ENCODE measurements at regions not wholly inside any gene's neighbourhood (a gene's known extent, or its start where the extent isn't known, plus 50 kb on each side); places are given as distances from the start of the nearest gene placed in this dataset.
A peak's percentile ranks its signal among the peaks of the same experiment; 100 is the strongest.

- H3K4me1 ChIP-seq (ENCODE audit: low read depth): no peaks in the 10 kb centered on the region
- DNase-seq (ENCODE audit: low read depth in 1 of 2, low spot score in 1 of 2): no peak
- H3K27me3 ChIP-seq: no peaks in the 10 kb centered on the region
- no peaks in the 10 kb centered on the region for H3K36me3 ChIP-seq
- no peak overlapping the region for H3K27ac ChIP-seq
- H3K4me3 ChIP-seq: no peak overlapping the region
- no peak for TF ChIP-seq CTCF (IDR thresholded peaks at IDR 0.05; ENCODE audit: low read depth, low read length)
- no peaks in the 10 kb centered on the region for H3K9me3 ChIP-seq (ENCODE audit: low read depth)
These were observed 105.1 kb upstream of the SORCS1 start for GRCh38 chr10:107269626-107270025.

GRCh38 chr10:107264742-107265141, 100.2 kb upstream of the SORCS1 start:
- H3K36me3 ChIP-seq: no peaks in the 10 kb centered on the region
- TF ChIP-seq CTCF (IDR thresholded peaks at IDR 0.05; ENCODE audit: low read depth, low read length): no peak
- H3K9me3 ChIP-seq (ENCODE audit: low read depth): no peaks in the 10 kb centered on the region
- H3K27ac ChIP-seq: no peak overlapping the region
- peak in 1 of 2 donors; percentile 48 for DNase-seq (ENCODE audit: low read depth in 1 of 2, low spot score in 1 of 2)
- H3K27me3 ChIP-seq: no peaks in the 10 kb centered on the region
- H3K4me3 ChIP-seq: no peak overlapping the region
- no peaks in the 10 kb centered on the region for H3K4me1 ChIP-seq (ENCODE audit: low read depth)

GRCh38 chr10:107244122-107244521, 79.6 kb upstream of the SORCS1 start:
- Histone ChIP-seq H3K9me3 (ENCODE audit: low read depth) (no peaks in the 10 kb centered on the region), H3K27ac (no peak overlapping the region), H3K4me1 (ENCODE audit: low read depth) (no peaks in the 10 kb centered on the region), H3K27me3 (no peaks in the 10 kb centered on the region), H3K36me3 (no peaks in the 10 kb centered on the region), H3K4me3 (no peak overlapping the region)
- TF ChIP-seq CTCF (IDR thresholded peaks at IDR 0.05; ENCODE audit: low read depth, low read length): no peak
- DNase-seq (ENCODE audit: low read depth in 1 of 2, low spot score in 1 of 2): no peak

GRCh38 chr10:107238275-107238674, 73.8 kb upstream of the SORCS1 start:
- Histone ChIP-seq H3K36me3 (no peaks in the 10 kb centered on the region), H3K4me1 (ENCODE audit: low read depth) (no peaks in the 10 kb centered on the region), H3K27me3 (no peaks in the 10 kb centered on the region), H3K4me3 (no peak overlapping the region), H3K9me3 (ENCODE audit: low read depth) (no peaks in the 10 kb centered on the region), H3K27ac (no peak overlapping the region)
- no peak for DNase-seq (ENCODE audit: low read depth in 1 of 2, low spot score in 1 of 2)
- no peak for TF ChIP-seq CTCF (IDR thresholded peaks at IDR 0.05; ENCODE audit: low read depth, low read length)

- Histone ChIP-seq H3K27ac (no peak overlapping the region), H3K4me1 (ENCODE audit: low read depth) (no peaks in the 10 kb centered on the region), H3K36me3 (no peaks in the 10 kb centered on the region), H3K27me3 (no peaks in the 10 kb centered on the region), H3K4me3 (no peak overlapping the region), H3K9me3 (ENCODE audit: low read depth) (no peaks in the 10 kb centered on the region)
- TF ChIP-seq CTCF (IDR thresholded peaks at IDR 0.05; ENCODE audit: low read depth, low read length): no peak
- DNase-seq (ENCODE audit: low read depth in 1 of 2, low spot score in 1 of 2): no peak
These were observed 67.5 kb upstream of the SORCS1 start for GRCh38 chr10:107232013-107232412.

- Histone ChIP-seq H3K4me3 (no peak overlapping the region), H3K4me1 (ENCODE audit: low read depth) (no peaks in the 10 kb centered on the region), H3K9me3 (ENCODE audit: low read depth) (no peaks in the 10 kb centered on the region), H3K27me3 (no peaks in the 10 kb centered on the region), H3K27ac (no peak overlapping the region), H3K36me3 (no peaks in the 10 kb centered on the region)
- DNase-seq (ENCODE audit: low read depth in 1 of 2, low spot score in 1 of 2): no peak
- no peak for TF ChIP-seq CTCF (IDR thresholded peaks at IDR 0.05; ENCODE audit: low read depth, low read length)
These were observed 66.4 kb upstream of the SORCS1 start for GRCh38 chr10:107230887-107231286.
